GM21360 (cell line): ENCODE measurements at regions not wholly inside any gene's neighbourhood (a gene's known extent, or its start where the extent isn't known, plus 50 kb on each side); places are given as distances from the start of the nearest gene placed in this dataset.
"Not testable (repeated sequence)": the region's sequence is repeated elsewhere in the genome, so short reads cannot be mapped to it uniquely, and the experiment has no call there.

Experiments
- ATAC-seq: cut with Tn5 transposase; IDR thresholded peaks from one replicate; pipeline ENCODE4 v1.9.1; 2021; ENCODE audit warnings: mild to moderate bottlenecking, moderate library complexity; ENCODE audit not compliant: unreplicated experiment

DNA sequence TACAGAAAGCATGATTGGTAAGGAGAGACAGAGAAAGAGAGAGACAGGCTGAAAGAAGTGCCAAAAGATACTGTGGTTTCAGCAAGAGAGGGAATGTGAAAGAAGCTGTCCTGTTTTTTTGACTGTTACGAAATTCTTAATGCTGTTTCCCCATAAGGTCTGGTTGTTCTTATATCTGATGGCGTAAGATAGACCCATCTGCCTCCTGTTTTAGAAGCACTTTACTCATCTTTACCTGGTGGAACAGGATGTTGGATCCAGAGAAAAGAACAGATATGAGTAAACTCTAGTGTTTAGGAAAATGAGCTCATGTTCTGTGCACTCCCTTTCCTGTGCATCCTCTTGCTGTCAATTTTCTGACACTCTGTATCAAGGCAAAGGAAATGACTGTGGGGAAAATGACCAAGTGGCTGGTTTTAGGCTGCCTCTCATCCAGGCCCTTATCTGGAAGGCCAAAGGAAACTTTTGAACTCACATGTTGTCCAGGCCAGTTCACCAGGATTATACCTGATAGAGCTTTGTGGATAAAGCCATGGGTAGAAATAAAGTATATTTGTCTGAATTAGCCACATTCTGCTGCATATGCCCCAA is 311.7 kb upstream of the HTR2C start:
- ATAC-seq, result no peak

DNA sequence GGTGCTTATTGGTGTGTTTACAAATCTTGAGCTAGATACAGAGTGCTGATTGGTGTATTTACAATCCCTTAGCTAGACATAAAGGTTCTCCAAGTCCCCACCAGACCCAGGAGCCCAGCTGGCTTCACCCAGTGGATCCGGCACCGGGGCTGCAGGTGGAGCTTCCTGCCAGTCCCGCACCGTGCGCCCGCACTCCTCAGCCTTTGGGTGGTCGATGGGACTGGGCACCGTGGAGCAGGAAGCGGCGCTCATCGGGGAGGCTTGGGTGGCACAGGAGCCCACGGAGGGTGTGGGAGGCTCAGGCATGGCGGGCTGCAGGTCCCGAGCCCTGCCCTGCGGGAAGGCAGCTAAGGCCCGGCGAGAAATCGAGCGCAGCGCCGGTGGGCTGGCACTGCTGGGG is 313.5 kb upstream of the HTR2C start:
- not testable (repeated sequence) for ATAC-seq

DNA sequence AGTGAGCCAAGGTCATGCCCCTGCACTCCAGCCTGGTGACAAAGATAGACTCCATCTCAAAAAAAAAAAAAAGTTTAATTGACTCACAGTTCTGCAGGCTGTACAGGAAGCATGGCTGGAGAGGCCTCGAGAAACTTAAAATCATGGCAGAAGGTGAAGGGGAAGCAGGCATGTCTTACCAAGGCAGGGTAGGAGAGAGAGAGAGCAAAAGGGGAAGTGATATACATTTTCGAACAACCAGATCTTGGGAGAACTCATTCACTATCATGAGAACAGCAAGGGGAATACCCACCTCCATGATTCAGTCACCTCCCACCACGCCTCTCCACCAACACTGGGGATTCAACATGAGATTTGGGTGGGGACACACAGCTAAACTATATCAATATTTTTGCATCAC is 315.2 kb upstream of the HTR2C start:
- no peak for ATAC-seq

DNA sequence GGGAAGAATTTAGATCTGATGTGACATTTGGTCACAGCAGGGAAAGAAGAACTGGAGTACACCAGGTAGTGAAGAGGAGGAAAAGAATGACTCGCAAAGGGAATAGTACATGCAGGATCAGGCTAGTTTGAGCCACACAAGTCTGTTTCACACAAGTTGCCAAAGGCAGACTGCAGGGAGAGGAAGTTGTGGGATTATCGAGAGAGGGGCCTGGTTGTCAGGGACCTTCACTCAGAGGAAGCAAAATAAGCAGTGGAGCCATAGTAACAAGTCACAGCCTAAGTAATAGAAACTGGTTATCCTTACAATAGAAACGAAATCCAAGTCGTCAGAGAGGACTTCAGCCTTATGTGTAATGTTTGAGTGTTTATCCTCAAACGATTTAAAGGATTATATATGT is 316.7 kb upstream of the HTR2C start:
- no peak for ATAC-seq

DNA sequence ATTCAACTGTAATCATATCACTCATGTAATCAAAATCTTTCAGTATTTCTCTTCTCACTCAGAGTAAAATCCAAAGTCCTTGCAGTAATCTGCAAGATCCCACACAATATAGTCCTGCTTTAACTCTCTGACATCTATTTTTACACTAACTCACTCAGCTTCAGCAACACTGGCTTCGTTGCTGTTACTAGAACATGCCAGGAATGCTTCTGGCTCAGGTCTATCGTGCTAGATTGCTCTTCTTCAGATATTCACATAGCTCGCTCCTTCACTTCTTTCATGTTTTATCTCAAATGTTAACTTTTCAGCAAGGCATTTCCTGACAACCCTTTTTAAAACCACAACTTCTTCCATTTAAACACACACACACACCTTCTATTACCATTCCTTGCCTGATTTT is 331.7 kb upstream of the HTR2C start:
- no peak for ATAC-seq

DNA sequence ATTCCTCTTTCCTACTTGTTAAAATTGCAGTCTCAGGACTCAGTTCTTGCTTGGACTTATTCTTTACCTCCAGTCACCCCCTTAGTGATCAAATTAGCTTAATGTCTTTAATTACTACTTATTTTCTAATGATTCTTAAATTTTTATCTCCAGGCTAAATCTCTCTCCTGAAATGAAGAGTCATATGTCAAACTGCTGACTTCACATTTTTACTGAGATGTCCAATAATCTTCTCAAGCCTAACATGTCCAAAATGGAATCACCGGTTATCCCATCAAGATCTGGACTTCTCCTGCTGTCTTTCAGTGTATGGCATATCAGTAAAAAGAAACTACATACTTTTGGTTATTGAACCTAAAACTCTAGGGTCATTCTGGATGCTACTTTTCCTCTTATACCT is 332.3 kb upstream of the HTR2C start:
- ATAC-seq, result no peak

DNA sequence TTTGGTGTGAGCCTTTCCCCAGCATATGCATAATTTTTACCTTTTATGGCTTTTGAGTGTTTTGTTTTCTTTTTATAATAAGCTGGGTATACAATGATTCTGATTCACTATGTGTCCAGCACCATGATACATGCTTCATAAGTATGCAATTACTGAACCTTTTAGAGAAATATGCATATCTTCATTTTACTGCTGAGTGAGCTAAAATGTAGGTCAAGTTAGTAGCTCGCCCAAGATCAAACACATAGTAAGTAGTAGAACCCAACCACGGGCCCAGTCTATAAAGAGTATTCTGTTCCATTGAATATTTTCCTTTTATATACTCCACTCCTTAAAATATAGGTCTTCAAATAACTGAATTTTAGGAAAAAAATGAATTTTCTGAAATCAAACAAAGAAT is 362.4 kb upstream of the HTR2C start:
- no peak for ATAC-seq

DNA sequence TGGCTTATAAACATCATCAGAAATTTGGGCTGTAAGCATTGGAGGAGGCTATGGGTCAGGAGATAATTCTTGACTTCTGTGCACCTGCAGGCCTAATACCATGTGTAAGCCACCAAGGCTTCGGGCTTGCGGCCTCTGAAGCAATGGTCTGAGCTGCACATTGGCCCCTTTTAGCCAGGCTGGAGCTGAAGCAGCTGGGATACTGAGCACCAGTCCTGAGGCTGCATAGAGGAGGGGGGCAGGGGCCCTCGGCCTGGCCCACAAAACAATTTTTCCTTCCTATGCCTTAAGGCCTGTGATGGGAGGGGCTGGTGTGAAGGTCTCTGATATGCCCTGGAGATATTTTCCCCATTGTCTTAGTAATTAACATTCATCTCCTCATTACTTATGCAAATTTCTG is 373.0 kb upstream of the HTR2C start:
- no peak for ATAC-seq

DNA sequence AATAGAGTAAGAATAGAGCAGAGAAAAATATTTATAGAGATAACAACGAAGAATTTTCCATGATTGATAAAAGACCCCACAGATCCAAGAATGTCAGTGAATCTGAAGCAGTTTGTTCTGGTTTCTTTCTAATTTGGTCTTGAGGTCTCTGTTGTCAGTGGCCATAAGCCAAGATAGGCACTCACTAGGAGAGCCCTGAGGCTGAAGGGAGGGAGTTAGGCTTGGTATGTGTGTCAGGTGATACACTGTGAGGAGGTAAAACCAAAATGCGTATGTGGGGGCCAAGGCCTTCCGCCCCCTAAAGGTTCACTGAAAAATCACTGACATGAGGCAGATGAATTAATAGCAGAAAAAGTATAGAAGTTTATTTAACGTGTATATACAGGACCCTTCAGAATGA is 382.3 kb upstream of the HTR2C start:
- ATAC-seq, result no peak

DNA sequence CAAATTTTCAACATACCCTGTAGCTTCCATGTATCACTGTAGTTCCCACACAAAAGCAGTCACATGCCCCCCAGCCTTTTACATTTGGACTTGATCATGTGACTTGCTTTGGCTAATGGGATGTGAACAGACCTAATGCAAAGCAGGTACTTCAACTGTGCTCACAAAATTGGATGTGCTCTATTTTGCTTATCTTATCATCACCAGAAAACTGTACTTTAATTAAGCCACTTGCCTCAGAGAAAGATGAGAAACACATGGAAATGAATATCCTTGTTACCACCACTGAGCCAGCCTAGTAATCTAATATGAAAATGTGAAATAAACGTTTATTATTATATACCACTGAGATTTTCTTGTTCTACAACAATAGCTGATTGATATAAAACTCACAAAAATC is 402.7 kb upstream of the HTR2C start:
- ATAC-seq, result no peak

DNA sequence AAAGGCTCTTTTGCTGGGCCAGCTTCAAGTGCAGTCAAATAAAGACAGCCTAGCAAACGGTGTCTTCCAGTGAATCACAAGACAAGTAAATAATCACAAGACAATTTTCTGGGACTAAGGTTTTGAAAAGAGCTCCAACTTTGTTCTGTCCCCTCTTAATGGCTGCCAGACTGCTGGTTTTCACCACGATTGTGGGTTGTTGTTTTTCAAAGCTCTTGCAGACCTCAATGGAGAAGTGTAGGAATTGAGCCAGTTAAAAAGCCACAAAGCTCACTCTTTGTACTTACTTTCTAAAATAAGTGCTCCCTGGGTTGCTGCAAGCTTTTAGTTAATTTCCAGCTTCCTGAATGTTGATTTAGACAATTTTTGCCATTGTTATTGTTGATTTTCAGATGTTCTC is 405.8 kb upstream of the HTR2C start:
- ATAC-seq, result no peak

DNA sequence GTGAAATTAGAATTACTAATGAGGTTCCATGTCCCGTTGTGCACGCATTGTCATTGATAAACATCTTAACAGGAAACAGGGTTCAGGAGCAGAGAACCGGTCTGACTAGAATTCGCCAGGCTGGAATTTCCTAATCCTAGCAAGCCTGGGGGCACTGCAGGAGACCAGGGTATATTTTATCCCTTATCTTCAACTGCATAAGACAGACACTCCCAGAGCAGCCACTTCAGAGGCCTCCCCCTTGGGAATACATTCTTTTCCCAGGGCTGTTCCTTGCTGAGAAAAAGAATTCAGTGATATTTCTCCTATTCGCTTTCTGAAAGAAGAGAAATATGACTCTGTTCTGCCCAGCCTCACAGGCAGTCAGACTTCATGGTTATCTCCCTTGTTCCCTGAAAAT is 416.6 kb upstream of the HTR2C start:
- not testable (repeated sequence) for ATAC-seq

DNA sequence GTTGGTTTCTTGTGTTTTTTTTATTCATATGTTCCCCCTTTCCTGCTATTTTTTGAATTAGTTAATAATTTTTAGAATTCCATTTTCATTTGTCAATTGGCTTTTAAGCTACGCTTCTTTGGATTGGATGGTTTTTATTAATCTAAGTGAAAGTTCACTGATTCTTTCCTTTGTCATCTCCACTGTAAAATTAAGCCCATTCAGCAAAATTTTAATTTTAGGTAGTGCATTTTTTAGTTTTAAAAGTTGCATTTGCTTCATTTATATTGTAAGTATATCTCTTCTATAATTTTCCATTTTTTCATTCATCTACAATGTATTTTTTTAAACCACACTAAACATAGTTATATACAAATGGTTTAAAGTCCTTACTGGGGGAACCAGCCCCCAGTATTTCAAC is 417.3 kb upstream of the HTR2C start:
- ATAC-seq, result no peak

DNA sequence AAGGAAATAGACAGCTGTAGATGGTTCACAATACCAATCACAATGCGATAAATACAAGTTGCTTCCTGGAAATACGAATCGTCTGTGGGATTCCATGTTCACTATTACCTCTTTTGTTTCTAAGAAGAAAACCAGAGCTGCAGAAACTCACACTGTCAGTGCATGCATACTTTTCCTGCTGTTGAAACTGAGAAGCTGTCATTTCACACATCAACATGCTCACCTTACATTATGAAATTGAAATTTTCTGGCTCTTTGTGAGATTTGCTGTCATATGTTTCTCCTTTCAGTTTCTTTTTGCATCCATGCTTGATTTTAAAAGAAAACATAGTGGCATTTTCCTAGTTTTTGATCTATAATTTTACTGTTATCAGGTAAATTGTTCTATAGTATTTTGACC is 418.3 kb upstream of the HTR2C start:
- ATAC-seq, result no peak

DNA sequence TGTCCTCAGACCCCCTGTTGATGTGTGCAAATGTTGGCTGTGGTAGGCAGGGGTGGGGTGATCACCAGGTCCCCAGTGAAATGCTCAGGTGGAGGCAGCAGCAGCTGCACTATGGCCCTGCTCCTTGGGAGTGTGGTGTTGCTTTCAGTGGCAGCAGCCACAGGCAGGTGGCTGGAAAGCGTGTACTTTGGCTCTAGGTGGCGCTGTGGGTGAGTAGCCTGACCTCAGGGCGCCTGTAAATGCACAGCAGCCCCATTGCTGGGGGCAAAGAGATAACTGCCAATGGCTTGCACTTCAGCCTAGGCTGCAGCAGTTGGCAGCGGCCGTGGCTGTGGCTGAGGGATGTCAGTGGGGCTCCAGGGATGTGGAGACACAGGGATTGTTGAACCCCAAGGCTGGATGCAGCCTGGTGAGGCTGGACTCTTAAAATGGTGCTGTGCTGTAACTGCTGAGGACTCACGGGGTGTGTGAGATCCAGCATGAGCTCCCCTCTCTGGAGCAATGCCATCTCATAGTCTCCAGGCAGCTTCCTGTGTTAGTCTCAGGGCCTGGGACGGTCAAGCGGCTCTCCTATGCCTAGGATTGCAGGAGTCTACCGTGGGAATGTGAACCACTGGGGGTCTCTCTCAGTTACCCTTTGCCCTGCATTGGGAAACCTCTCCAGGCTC is 421.7 kb upstream of the HTR2C start:
- peak; percentile 66 for ATAC-seq

DNA sequence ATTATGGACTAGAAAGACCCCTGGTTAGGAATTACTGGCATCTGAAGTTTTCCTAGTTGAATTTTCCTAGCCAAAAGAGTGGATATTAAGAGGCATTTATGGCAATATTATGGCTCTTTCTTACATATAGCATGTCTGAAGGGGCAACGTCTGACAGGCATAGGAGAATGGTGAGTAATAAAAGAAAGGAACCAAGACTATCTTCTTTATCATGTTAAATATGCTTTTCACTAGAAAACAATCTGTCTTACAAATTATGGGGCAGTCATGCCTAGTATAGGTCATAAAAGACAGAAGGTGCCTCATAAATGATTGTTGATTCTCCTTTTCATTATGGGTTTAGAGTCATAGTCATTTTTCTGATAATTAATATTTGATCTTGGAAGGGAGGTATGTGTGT is 431.1 kb upstream of the HTR2C start:
- ATAC-seq, result no peak

DNA sequence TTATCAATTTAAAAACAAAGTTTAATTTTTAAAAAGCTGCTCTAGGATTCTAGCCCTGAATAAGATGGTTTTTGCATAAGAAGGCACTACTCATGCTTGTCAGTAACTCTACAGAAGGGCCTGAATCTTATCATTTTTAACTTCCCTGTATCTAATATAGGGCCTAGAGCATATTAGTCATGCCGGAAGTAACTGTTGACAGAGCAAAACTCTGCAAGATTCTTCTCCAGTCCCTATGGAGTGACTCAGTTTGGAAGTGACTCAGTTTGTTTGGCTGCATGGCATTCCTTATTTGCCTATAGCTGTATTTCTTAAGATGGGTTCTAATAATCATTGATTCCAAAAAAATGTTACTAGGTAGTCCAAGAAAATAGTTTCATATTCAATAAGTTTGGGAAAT is 431.8 kb upstream of the HTR2C start:
- ATAC-seq, result no peak

DNA sequence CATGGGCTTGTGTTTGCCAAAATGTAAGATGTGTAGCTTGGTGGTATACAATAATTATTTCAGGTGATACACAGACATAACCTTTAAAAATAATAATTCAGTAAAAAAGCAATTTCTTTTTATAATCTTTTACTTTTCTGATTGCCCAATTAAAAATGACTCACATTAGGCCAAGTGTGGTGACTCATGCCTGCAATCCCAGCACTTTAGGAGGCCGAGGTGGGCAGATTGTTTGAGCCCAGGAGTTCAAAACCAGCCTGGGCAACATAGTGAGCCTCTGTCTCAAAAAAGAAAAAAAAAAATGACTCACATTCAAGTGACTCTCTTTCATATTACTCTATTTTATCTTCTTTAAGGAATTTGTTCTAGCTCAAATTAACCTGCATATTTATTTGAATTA is 449.4 kb upstream of the HTR2C start:
- ATAC-seq, result no peak

DNA sequence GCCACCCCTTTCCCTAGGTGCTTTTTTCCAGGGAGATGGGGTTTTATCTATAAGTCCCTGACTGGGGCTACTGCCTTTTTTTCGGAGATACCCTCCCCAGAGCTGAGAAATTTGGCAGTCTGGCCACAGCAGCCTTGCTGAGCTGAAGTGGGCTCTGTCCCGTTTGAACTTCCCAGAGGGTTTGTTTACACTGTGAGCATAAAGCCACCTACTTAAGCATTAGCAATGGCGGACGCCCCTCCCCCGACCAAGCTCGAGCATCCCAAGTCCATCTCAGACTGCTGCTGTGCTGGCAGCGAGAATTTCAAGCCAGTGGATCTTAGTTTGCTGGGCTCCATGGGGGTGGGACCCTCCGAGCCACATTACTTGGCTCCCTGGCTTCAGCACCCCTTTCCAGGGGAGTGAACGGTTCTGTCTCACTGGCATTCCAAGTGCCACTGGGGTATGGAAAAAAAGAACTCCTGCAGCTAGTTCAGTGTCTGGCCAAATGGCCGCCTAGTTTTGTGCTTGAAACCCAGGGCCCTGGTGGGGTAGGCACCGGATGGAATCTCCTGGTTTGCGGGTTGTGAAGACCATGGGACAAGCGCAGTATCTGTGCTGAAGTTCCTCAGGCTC is 456.4 kb upstream of the HTR2C start:
- no peak for ATAC-seq

DNA sequence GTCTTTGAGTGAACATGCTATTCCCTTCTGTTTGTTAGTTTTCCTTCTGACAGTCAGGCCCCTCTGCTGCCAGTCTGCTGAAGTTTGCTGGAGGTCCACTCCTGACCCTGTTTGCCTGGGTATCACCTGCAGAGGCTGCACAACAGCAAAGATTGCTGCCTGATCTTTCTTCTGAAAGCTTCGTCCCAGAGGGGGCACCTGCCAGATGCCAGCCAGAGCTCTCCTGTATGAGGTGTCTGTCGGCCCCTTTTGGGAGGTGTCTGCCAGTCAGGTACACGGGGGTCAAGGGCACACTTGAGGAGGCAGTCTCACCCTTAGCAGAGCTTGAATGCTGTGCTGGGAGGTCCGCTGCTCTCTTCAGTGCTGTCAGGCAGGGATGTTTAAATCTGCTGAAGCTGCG is 456.9 kb upstream of the HTR2C start:
- ATAC-seq, result no peak

DNA sequence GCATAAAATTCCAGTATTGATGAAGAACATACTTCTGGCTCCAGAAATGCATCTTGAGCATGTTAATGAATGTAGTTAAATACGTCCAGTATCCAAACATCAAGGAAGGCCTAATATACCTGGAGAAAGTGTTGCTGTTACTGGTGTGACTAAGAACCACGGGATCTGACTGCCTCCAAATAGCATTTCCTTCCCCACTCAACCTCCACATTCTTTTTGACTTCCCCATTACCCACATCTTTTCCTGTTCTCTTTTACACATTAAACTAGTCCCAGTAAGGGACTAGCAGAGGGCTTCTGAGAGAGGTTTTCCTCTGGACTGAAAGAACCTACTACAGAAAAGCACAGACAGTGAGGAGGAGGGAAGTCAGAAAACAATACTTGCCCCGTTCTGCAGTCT is 482.8 kb upstream of the HTR2C start:
- no peak for ATAC-seq

DNA sequence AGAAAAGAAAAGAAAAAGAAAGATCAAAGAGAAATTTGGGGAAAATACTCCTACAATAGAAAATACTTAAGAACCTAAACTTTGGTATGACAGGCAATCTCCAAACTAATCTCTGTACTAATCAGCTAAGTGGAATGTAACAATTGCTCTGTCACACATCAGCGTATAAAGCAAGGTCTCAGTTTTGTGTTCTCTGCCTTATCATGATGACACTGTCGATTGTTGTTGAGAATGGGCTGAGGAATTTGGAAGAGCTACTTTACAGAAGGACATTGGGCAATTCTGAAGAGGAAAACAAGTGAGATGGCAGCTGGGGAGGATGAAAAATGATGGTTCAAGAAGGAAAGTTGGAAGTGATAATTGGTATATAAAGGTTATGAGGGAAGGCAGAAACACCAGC is 486.0 kb upstream of the HTR2C start:
- ATAC-seq, result no peak

DNA sequence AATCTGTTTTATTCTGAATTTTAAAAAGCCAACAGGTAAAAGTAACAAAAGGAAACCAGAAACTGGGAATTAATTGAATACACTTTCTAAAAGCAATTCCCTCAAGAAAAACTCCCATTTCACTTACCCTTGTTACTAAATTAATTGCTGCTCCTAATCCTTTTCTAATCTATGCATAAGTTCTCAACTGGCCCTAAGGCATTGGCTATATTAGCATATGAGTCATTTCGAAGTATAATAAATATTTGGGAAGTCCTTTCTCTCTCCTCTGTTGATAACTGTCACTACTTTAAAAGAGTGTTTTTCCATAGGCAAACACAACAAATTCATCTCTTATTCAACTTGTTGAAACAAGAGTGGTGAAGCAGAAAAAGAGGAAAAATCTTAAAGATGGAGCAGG is 486.5 kb upstream of the HTR2C start:
- ATAC-seq, result no peak
